ENCODE measurements at regions not wholly inside any gene's neighbourhood (a gene's known extent, or its start where the extent isn't known, plus 50 kb on each side); places are given as distances from the start of the nearest gene placed in this dataset.
A peak's percentile ranks its signal among the peaks of the same experiment; 100 is the strongest.
"Not testable (repeated sequence)": the region's sequence is repeated elsewhere in the genome, so short reads cannot be mapped to it uniquely, and the experiment has no call there.

- DNase-seq: not testable (repeated sequence)
Observed at GRCh38 chr12:88667615-88668014, 87.3 kb upstream of the KITLG start.

- no peak for DNase-seq
Observed at GRCh38 chr12:88665071-88665470, 84.8 kb upstream of the KITLG start.

- no peak for DNase-seq
Observed at GRCh38 chr12:88662961-88663360, 82.7 kb upstream of the KITLG start.

DNA sequence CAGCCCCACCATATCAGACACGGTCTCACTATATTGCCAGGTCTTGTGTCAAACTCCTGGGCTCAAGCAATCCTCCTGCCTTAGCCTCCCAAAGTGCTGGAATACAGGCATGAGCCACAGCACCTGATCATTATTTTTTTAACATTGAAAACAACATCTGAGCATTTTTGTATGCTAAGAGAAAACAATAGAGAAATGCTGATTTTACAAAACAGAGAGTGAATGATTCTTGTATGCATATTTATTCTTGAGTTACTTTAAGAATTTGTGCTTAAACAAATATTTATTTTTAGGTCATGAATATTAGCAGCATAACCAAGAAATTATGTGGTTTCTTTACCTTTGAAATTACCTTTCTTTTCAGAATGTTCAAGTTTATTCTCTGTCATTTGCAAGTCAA, 81.8 kb upstream of the KITLG start:
- DNase-seq: no peak

DNA sequence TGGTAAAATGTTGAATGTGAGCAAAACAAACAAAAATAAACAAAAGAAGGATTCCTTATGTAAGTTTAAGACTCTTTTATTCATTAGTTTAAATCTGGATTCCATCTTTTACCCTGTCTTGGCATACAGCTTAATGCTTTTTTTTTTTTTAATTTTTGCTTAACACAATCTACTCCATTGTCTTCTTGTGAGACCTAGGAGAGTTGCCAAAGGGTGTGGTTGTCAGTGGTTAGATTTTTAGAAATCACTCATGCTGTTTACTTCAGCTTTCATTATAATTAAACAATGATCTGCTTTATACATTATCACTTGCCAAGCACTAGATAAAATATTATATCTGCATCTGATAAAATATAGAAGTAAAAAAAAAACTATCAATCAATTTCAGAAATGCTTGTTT, 77.7 kb upstream of the KITLG start:
- DNase-seq: no peak

- DNase-seq: no peak
Observed at GRCh38 chr12:88650715-88651114, 70.4 kb upstream of the KITLG start.

DNA sequence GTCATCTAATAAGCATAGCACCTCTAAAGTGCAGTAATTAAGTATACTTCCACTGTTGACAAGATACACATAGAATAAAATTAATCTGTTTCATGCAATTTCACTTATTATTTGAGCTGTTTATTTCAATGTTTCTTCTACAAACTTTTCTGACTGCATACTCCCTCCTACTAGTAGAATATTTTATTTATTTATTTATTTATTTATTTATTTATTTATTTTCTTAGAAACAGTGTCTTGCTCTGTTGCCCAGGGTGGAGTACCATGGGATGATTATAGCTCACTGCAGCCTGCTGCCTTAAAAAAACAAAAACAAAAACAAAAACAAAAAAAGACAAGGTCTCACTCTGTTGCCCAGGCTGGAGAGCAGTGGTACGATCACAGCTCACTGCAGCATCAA, 68.4 kb upstream of the KITLG start:
- no peak for DNase-seq

GRCh38 chr12:88646824-88647223, 66.6 kb upstream of the KITLG start:
- no peak for DNase-seq

GRCh38 chr12:88645816-88646215, 65.5 kb upstream of the KITLG start:
- no peak for DNase-seq

DNA sequence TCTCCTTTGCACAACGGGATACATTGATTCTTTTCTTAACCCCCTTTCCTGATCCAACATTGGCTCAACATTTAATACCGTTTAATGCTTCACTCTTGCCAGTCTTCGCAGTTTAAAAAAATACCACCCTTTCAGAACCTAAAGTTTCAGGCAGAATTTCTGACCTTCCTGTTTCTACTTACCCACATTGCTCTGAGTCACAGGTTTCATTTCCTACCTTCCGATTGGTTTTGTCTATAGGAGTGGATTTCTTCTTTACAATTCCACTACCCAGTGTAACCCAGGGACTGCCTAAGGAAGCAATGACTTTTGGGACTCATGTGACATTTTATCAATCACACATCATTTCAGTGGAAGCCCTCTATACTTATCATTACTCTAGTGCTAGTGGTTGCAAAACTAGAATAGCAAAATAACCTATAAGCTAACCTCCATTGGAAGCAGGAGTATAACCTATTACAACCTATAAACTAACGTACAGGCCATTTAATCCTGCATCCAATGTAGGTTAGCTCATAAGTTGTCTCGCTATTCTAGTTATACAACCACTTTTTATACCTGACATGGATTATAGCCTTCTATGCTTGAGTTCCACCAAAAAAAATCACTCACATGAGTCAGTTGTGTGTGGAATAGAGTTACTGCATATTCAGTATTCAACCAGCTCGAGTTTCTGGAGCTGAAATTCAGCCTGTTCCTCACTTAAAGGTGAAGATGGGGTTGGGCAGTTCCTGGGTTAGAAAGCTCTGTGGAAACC, 64.9 kb upstream of the KITLG start:
- DNase-seq: no peak

DNA sequence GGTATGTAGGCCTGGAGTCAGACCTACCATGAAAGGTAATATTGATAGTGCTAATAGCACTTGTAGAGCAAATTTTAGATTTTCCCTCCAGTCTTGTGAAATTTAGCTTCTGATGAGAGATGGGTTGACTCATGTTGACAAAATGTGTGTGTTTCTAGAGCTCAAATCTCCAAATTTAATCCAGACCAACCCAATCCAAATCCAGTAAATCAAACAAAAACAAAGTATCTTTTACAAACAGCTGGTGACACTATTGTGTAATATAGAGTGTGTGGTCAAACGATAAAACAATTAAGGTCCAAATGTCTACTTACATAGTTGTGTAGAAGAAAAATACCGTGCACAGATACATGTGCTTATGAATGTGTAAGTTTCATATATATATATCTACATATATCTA, 63.4 kb upstream of the KITLG start:
- no peak for DNase-seq

DNA sequence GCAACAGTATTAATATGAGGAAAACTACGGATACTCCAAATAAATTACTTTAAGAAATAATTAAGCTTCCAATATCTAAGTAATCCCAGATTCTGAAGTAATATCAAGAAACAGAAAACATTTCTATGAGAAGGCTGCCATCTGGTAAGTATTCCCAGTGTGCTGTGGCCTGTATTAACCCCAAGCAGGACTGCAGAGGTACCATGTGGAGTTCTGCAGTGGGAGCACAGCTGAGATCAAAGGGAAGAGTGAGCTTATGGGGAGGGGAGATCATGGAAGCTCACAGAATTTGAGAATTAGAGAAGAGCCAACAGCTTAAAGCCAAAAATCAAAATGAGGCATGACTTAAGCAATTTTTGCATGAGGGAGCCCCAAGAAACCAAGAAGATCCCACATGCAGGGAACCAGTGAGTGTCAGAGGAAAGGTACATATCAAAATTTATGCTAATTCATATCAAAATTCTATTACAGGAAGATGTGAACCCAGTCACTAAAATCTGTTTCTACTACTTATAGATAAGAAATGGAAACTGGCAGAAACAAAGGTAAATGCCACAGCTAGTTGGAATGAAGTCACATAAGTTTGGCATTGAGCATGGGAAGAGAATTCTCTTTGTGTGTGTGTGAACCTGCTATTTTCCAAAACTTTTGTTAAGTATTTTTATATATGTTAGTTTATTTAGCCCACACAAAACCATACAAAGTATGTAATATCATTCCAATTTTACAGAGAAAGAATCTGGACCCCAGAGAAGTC, 62.6 kb upstream of the KITLG start:
- no peak for DNase-seq

GRCh38 chr12:88638966-88639760, 58.9 kb upstream of the KITLG start:
- peak; percentile 33 for DNase-seq

DNA sequence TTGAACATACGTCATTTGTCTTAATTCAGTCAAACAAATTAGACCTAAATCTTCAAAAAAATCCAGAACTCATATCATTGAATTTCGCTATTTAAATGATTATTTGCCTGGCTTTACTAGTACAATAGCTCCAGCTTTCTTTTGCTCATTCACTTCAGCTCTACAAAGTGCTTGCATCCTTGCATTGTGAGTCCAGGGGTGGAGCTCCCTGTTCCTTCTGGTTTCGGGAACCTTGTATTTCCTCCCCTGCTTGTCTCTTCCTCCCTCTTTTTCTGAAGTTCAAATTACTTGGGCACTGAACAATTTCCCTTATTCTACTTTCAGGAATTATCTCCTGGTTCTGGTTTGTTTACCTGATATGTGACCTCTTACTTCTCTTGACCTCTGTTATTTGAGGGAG, 58.1 kb upstream of the KITLG start:
- DNase-seq: no peak

GRCh38 chr12:88634008-88634407, 53.7 kb upstream of the KITLG start:
- DNase-seq: no peak

DNA sequence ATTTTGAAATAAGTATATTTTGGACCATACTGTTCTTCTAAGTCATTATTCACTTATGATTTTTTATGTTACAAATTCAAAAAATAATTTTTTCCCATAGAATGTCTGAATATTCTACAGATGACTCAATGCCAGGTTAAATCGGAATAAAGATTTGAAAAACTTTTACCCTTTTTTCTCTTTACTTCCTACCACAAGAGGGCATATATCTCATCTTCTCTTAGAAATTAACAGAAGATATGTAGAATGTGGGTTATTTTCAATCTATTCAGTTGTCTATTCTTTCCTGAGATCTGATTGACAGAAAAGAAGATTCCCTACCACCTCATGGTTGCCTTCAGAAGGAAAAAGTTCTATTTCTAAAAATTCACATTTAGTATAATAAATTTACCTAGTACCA, 53.0 kb upstream of the KITLG start:
- no peak for DNase-seq

DNA sequence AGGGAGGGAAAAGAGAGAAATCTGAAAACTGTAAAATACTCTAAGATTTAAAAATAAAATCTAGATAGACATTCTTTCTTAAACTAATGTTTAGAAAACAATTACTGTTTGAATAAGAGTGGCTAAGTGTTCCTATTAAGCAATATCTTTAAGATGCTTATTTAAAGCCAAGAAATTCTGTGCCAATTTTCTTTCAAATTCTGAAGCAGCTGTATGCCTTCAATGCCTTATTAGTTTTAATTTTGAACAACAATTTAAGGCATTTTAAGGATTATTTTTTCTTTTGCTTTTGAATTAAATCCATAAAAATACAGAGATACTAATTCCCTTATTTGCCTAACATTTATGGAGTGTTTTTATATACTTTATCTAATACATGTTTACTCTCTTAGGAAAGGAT, 50.3 kb upstream of the KITLG start:
- DNase-seq: no peak

All from right hindlimb (tissue), 1 donor.